22Rv1 (cell line): ENCODE measurements at regions not wholly inside any gene's neighbourhood (a gene's known extent, or its start where the extent isn't known, plus 50 kb on each side); places are given as distances from the start of the nearest gene placed in this dataset.

Experiments used
- ZFX ChIP-seq: fragments of 450-650 bp; IDR thresholded peaks from 2 replicates; pipeline ENCODE4 v1.6.1; 2017; ENCODE audit warnings: antibody characterized with exemption, borderline replicate concordance
- TF ChIP-seq, protein P1 (sequence below): fragments of 450-650 bp; IDR thresholded peaks from 2 replicates; pipeline ENCODE4 v1.5.1; 2017; ENCODE audit warnings: mild to moderate bottlenecking

DNA sequence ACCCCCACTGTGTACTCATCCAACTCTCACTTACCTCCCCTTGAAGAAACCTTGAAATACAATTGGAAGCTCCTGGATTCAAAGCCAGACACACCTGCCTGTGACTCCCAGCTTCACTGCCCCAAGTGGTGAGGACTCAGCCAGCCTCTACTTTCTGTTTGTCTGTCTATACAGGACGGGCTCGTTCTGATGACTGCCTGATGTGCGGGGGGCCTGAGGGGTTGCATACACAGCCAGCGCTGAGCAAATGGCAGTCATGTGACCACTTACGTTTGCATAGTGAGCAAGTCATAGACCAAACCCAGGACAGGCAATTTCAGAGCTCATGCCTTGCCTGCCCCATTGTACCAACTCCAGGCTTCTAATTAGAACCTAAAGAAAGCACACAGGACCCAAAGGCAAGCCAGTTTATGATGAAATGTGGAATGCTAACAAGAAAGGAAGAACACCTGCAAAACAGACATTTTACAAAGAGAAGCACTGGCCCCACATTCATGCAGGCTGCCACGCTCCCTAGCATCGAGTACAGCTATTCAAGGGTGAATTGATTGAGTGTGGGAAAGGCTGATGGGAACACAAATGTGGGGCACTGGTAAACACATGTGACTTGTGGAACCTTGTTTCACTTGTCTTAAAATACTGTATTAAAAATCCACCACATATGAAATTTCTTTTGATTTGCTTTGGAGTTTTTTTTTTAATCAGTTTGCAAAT lies 137.8 kb downstream of the LNPK start:
- TF ChIP-seq, protein P1, sequence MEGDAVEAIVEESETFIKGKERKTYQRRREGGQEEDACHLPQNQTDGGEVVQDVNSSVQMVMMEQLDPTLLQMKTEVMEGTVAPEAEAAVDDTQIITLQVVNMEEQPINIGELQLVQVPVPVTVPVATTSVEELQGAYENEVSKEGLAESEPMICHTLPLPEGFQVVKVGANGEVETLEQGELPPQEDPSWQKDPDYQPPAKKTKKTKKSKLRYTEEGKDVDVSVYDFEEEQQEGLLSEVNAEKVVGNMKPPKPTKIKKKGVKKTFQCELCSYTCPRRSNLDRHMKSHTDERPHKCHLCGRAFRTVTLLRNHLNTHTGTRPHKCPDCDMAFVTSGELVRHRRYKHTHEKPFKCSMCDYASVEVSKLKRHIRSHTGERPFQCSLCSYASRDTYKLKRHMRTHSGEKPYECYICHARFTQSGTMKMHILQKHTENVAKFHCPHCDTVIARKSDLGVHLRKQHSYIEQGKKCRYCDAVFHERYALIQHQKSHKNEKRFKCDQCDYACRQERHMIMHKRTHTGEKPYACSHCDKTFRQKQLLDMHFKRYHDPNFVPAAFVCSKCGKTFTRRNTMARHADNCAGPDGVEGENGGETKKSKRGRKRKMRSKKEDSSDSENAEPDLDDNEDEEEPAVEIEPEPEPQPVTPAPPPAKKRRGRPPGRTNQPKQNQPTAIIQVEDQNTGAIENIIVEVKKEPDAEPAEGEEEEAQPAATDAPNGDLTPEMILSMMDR = no peak
- TF ChIP-seq ZFX = no peak
